ENCODE measurements at regions not wholly inside any gene's neighbourhood (a gene's known extent, or its start where the extent isn't known, plus 50 kb on each side); places are given as distances from the start of the nearest gene placed in this dataset.

DNA sequence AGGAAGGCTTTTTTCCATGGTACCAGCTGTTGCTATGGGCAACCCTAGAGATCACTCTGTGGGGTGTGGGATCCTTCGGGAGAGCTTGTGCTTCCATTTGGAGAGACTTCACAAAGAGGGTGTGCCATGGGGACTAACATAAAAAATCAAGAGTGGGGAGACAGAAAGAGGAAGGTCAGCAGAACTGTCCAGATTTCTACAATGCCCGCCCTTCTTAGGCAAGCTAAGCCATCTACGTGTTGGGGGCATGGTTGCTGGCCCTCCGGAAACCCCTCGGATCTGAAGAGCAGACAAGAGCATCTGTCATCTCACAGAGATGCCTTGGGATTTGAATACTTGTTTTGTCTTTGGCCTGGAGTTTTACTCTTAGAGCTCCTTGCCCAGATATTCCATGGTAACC lies 83.9 kb upstream of the ZNF648 start:
- TF ChIP-seq POLR2A (IDR thresholded peaks at IDR 0.05; ENCODE audit: low read depth) (no peak), CTCF (IDR thresholded peaks at IDR 0.05) (no peak), POLR2AphosphoS5 (IDR thresholded peaks at IDR 0.05) (no peak)

Measured in esophagus muscularis mucosa (tissue), 3 donors.